SU-DHL-6 (cell line): ENCODE measurements at regions not wholly inside any gene's neighbourhood (a gene's known extent, or its start where the extent isn't known, plus 50 kb on each side); places are given as distances from the start of the nearest gene placed in this dataset.

Experiments used
- H2AFZ ChIP-seq: fragments of 200-600 bp; sonication (generic); 2 replicates; pipeline ENCODE4 v1.6.1; 2014; ENCODE audit warnings: low read depth, mild to moderate bottlenecking, moderate library complexity, mixed read lengths, antibody characterized with exemption, low read length; ENCODE audit not compliant: severe bottlenecking
- H3F3A ChIP-seq: fragments of 200-600 bp; shearing (Covaris generic); 2 replicates; pipeline ENCODE4 v1.6.0; 2016; ENCODE audit warnings: antibody characterized with exemption, mild to moderate bottlenecking; ENCODE audit not compliant: insufficient read depth
- H3K27ac ChIP-seq: fragments of 200-600 bp; sonication (generic); 2 replicates; pipeline ENCODE4 v1.5.1; 2016; ENCODE audit warnings: low read depth, mild to moderate bottlenecking, low read length, moderate library complexity, mixed read lengths
- H3K27me3 ChIP-seq: fragments of 200-600 bp; sonication (generic), shearing (Covaris generic); 2 replicates; pipeline ENCODE4 v1.6.0; 2014; ENCODE audit warnings: mild to moderate bottlenecking, low read length
- H3K36me3 ChIP-seq: fragments of 200-600 bp; sonication (generic); 2 replicates; pipeline ENCODE4 v1.6.1; 2014; ENCODE audit warnings: mild to moderate bottlenecking, low read length, mixed read lengths
- H3K4me2 ChIP-seq: fragments of 300-600, 200-600 bp; shearing (Covaris generic), sonication (generic); 2 replicates; pipeline ENCODE4 v1.6.0; 2014; ENCODE audit warnings: low read length, low read depth, mild to moderate bottlenecking; ENCODE audit not compliant: poor library complexity, severe bottlenecking
- H3K4me3 ChIP-seq: fragments of 200-600 bp; sonication (generic); 2 replicates; pipeline ENCODE4 v1.5.1; 2014; ENCODE audit warnings: antibody characterized with exemption, low read length, mild to moderate bottlenecking, mixed read lengths; ENCODE audit not compliant: insufficient read depth, poor library complexity, severe bottlenecking
- H3K79me2 ChIP-seq: fragments of 200-600 bp; sonication (generic); 2 replicates; pipeline ENCODE4 v1.6.1; 2014; ENCODE audit warnings: mild to moderate bottlenecking, low read length, moderate library complexity; ENCODE audit not compliant: insufficient read depth
- H3K9ac ChIP-seq: fragments of 200-600 bp; sonication (generic); 2 replicates; pipeline ENCODE4 v1.7.0; 2014; ENCODE audit warnings: mild to moderate bottlenecking, low read length
- H3K9me2 ChIP-seq: fragments of 200-600 bp; sonication (generic); replicated peaks from 2 replicates; pipeline ENCODE4 v1.6.1; 2014; ENCODE audit warnings: low read length; ENCODE audit not compliant: insufficient read depth
- H3K9me3 ChIP-seq: fragments of 200-600 bp; sonication (generic); 2 replicates; pipeline ENCODE4 v1.6.1; 2014; ENCODE audit warnings: low read length, mixed read lengths; ENCODE audit not compliant: insufficient read depth
- H4K20me1 ChIP-seq: fragments of 200-600 bp; sonication (generic); 2 replicates; pipeline ENCODE4 v1.6.1; 2014; ENCODE audit warnings: low read depth, mild to moderate bottlenecking, antibody characterized with exemption, low read length, moderate library complexity, mixed read lengths
- EZH2phosphoT487 ChIP-seq: fragments of 200-600 bp; sonication (generic), shearing (Covaris generic); conservative IDR thresholded peaks from 2 replicates; pipeline ENCODE4 v1.6.1; 2018; ENCODE audit warnings: mild to moderate bottlenecking, antibody characterized with exemption, low read length, moderate library complexity, mixed read lengths
- TF ChIP-seq, protein P1 (sequence below): fragments of 200-600 bp; sonication (generic); IDR thresholded peaks from one replicate; pipeline ENCODE4 v1.5.1; 2017; ENCODE audit warnings: antibody characterized with exemption, mild to moderate bottlenecking, low read length, moderate library complexity; ENCODE audit not compliant: insufficient read depth, poor library complexity, severe bottlenecking

- H3K9me3 ChIP-seq = no peaks in the 10 kb centered on the region
These were observed 66.4 kb upstream of the DUSP22 start for GRCh38 chr6:225907-226306.

GRCh38 chr6:226516-227073 lies 65.7 kb upstream of the DUSP22 start:
- H4K20me1 ChIP-seq = no peaks in the 10 kb centered on the region
- no peaks in the 10 kb centered on the region for H3K9me3 ChIP-seq
- TF ChIP-seq, protein P1, sequence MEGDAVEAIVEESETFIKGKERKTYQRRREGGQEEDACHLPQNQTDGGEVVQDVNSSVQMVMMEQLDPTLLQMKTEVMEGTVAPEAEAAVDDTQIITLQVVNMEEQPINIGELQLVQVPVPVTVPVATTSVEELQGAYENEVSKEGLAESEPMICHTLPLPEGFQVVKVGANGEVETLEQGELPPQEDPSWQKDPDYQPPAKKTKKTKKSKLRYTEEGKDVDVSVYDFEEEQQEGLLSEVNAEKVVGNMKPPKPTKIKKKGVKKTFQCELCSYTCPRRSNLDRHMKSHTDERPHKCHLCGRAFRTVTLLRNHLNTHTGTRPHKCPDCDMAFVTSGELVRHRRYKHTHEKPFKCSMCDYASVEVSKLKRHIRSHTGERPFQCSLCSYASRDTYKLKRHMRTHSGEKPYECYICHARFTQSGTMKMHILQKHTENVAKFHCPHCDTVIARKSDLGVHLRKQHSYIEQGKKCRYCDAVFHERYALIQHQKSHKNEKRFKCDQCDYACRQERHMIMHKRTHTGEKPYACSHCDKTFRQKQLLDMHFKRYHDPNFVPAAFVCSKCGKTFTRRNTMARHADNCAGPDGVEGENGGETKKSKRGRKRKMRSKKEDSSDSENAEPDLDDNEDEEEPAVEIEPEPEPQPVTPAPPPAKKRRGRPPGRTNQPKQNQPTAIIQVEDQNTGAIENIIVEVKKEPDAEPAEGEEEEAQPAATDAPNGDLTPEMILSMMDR = no peak
- no peaks in the 10 kb centered on the region for H3F3A ChIP-seq
- no peak overlapping the region for H3K4me2 ChIP-seq
- no peaks in the 10 kb centered on the region for H3K9me2 ChIP-seq
- H3K27me3 ChIP-seq = no peaks in the 10 kb centered on the region
- H3K36me3 ChIP-seq = no peaks in the 10 kb centered on the region
- no peak overlapping the region for H3K27ac ChIP-seq
- H3K4me3 ChIP-seq = no peak overlapping the region
- no peak overlapping the region for H3K9ac ChIP-seq
- H2AFZ ChIP-seq = no peak overlapping the region
- H3K79me2 ChIP-seq = no peaks in the 10 kb centered on the region

More at GRCh38 chr6:225907-226306, 66.4 kb upstream of the DUSP22 start:
- Histone ChIP-seq H3K27me3 (no peaks in the 10 kb centered on the region), H3K9me2 (no peaks in the 10 kb centered on the region), H3F3A (no peaks in the 10 kb centered on the region), H4K20me1 (no peaks in the 10 kb centered on the region), H2AFZ (no peak overlapping the region), H3K4me3 (no peak overlapping the region), H3K27ac (no peak overlapping the region), H3K4me2 (no peak overlapping the region), H3K9ac (no peak overlapping the region), H3K36me3 (no peaks in the 10 kb centered on the region), H3K79me2 (no peaks in the 10 kb centered on the region)
- no peak for TF ChIP-seq EZH2phosphoT487
- TF ChIP-seq, protein P1 = no peak

DNA sequence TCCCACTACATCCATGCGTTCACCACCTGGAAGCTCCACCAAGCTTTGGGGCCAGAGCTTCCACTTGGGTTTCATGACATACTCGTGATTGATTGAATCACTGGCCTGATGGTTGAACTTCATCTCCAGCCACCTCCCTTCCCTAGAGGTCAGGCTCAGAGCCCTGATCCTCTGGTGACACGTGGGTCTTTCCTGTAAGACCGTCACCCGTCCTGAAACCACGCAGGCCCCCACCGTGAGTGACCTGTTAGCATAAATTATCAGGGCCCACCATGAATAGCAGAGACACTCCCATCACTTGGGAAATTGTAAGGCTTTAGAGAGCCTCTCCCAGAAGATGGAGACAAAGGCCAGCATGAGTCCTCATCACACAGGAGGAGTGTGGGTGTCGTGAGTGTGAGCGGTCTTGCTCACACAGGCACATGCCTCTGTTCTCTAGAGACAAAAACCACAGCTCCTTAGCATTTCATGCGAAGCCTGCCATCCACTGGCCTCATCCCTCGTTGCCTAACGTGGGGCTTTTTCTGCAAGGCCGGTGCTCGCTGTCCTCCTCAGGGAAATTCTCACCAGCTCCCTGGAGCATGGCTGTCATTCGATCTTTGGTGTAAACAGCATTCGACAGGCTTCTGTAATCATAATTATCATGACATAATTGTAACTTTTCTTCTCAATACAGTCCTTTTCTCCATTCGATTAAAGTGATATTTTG lies 65.1 kb upstream of the DUSP22 start:
- Histone ChIP-seq H3K9me3 (no peaks in the 10 kb centered on the region), H3K4me2 (no peak overlapping the region), H3K27me3 (no peaks in the 10 kb centered on the region), H3K4me3 (no peak overlapping the region), H3K36me3 (no peaks in the 10 kb centered on the region), H3K9me2 (no peaks in the 10 kb centered on the region), H4K20me1 (no peaks in the 10 kb centered on the region), H3K79me2 (no peaks in the 10 kb centered on the region), H3K9ac (no peak overlapping the region), H2AFZ (no peak overlapping the region), H3F3A (no peaks in the 10 kb centered on the region), H3K27ac (no peak overlapping the region)
- TF ChIP-seq, protein P1 = peak; percentile 12
- no peak for TF ChIP-seq EZH2phosphoT487
